Vagina (tissue), 2 donors: ENCODE measurements at regions not wholly inside any gene's neighbourhood (a gene's known extent, or its start where the extent isn't known, plus 50 kb on each side); places are given as distances from the start of the nearest gene placed in this dataset.
A peak's percentile ranks its signal among the peaks of the same experiment; 100 is the strongest.

Experiments used
- POLR2A ChIP-seq, 2 donors: fragments of 450-650 bp; IDR thresholded peaks; one replicate each; pipeline ENCODE4 v1.6.1; 2017; ENCODE audit warnings: antibody characterized with exemption in 2 of 2, mild to moderate bottlenecking in 2 of 2, moderate library complexity in 2 of 2
- TF ChIP-seq, protein P1 (sequence below), 3 experiments: fragments of 450-650 bp in 2 of 3; fragments of 200-600 bp in 1 of 3; sonication (generic) in 1 of 3; IDR thresholded peaks; one replicate each; pipeline ENCODE4 v1.5.1; 2017 to 2019; ENCODE audit warnings: antibody characterized with exemption in 3 of 3, mild to moderate bottlenecking in 2 of 3, moderate library complexity in 2 of 3

DNA sequence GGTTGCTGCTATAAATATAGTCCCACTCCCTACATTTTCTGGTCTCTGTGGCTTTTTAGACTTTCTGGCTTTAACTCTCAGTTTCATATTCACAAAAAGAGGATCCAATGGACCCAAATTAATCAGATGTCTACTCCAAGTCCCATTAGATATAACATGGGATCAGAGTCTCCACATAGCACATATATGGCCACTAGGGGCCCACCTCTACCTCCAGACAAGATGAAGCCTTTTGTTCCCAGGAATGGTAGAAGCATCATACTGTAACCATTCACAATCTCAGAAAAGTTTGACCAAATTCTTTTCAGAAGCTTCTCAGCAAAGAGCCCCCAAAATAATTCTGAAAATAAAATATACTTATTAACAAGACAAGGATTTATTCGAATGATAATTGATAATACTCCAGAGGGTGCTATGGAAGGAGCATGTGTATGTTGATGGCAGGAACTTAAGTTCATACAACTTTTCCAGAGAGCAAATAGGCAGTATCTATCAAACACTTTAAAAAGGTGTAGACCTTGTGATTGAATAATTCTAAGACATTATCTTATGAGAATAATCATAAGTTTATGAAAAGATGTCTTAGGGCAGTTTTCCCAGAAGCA lies 382.3 kb upstream of the CRIM1 start:
- TF ChIP-seq, protein P1, sequence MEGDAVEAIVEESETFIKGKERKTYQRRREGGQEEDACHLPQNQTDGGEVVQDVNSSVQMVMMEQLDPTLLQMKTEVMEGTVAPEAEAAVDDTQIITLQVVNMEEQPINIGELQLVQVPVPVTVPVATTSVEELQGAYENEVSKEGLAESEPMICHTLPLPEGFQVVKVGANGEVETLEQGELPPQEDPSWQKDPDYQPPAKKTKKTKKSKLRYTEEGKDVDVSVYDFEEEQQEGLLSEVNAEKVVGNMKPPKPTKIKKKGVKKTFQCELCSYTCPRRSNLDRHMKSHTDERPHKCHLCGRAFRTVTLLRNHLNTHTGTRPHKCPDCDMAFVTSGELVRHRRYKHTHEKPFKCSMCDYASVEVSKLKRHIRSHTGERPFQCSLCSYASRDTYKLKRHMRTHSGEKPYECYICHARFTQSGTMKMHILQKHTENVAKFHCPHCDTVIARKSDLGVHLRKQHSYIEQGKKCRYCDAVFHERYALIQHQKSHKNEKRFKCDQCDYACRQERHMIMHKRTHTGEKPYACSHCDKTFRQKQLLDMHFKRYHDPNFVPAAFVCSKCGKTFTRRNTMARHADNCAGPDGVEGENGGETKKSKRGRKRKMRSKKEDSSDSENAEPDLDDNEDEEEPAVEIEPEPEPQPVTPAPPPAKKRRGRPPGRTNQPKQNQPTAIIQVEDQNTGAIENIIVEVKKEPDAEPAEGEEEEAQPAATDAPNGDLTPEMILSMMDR (IDR thresholded peaks at IDR 0.05): peak in 1 of 3 experiments; percentile 23
- no peak for TF ChIP-seq POLR2A (IDR thresholded peaks at IDR 0.05)
